SK-N-SH (cell line): ENCODE measurements at regions not wholly inside any gene's neighbourhood (a gene's known extent, or its start where the extent isn't known, plus 50 kb on each side); places are given as distances from the start of the nearest gene placed in this dataset.

Source experiments
- CTCF ChIA-PET: fragments of 300-600, 350-600 bp; formaldehyde crosslinking; extraction: SDS; loops from one replicate; lab custom pipeline; 2021; lab: Yijun Ruan, JAX
- POLR2A ChIA-PET: fragments of 350-600 bp; sonication (Branson Sonifier 250); formaldehyde crosslinking; extraction: SDS; loops from one replicate; lab custom pipeline; 2020; ENCODE audit warnings: antibody characterized with exemption, inconsistent platforms; lab: Yijun Ruan, JAX
- DNase-seq: peaks from one replicate; pipeline ENCODE4 v3.0.0; 2012
- H2AFZ ChIP-seq: fragments of 200-600 bp; sonication (generic); 2 replicates; pipeline ENCODE4 v1.8.1; 2016; ENCODE audit warnings: antibody characterized with exemption, mild to moderate bottlenecking, low read depth
- H3F3A ChIP-seq: fragments of 200-600 bp; sonication (generic); replicated peaks from 2 replicates; pipeline ENCODE3; 2016; ENCODE audit warnings: antibody characterized with exemption, mild to moderate bottlenecking; ENCODE audit not compliant: insufficient read depth
- H3K27ac ChIP-seq, 2 experiments: fragments of 200-500 bp in 1 of 2; fragments of 200-600 bp in 1 of 2; sonication (Bioruptor generic) in 1 of 2; sonication (generic), shearing (Covaris generic) in 1 of 2; 2 replicates each; pipeline versions ENCODE4 v1.5.1 to v1.6.1; 2014 to 2016; ENCODE audit warnings: low read depth in 2 of 2, inconsistent platforms in 1 of 2, low read length in 1 of 2, mild to moderate bottlenecking in 1 of 2, mixed read lengths in 1 of 2
- H3K27me3 ChIP-seq: fragments of 200-600 bp; sonication (generic), shearing (Covaris generic); 2 replicates; pipeline ENCODE4 v1.6.1; 2016; ENCODE audit warnings: mixed run types; ENCODE audit not compliant: insufficient read depth
- H3K36me3 ChIP-seq, 2 experiments: fragments of 200-500 bp in 1 of 2; fragments of 200-600 bp in 1 of 2; sonication (Bioruptor generic) in 1 of 2; sonication (generic) in 1 of 2; replicated peaks in 1 of 2; 2 replicates each; pipeline versions ENCODE3 to v1.5.1; 2014 to 2016; ENCODE audit warnings: low read length in 1 of 2, mild to moderate bottlenecking in 1 of 2; ENCODE audit not compliant: insufficient read depth in 2 of 2, control insufficient read depth in 1 of 2
- H3K4me1 ChIP-seq, 2 experiments: fragments of 200-500 bp in 1 of 2; fragments of 200-600 bp in 1 of 2; sonication (Bioruptor generic) in 1 of 2; sonication (generic), shearing (Covaris generic) in 1 of 2; 2 replicates each; pipeline versions ENCODE4 v1.5.1 to v1.6.1; 2014 to 2016; ENCODE audit warnings: low read depth in 1 of 2, low read length in 1 of 2, mixed run types in 1 of 2; ENCODE audit not compliant: insufficient read depth in 2 of 2, control insufficient read depth in 1 of 2
- H3K4me2 ChIP-seq: fragments of 200-600 bp; sonication (generic), shearing (Covaris generic); 2 replicates; pipeline ENCODE4 v1.6.1; 2017; ENCODE audit warnings: mixed run types
- H3K4me3 ChIP-seq, 2 experiments: fragments of 200-500 bp in 1 of 2; fragments of 200-600 bp in 1 of 2; sonication (Bioruptor generic) in 1 of 2; sonication (generic), shearing (Covaris generic) in 1 of 2; 2 replicates each; pipeline versions ENCODE4 v1.5.1 to v1.8.1; 2014 to 2016; ENCODE audit warnings: low read depth in 2 of 2, inconsistent platforms in 1 of 2, low read length in 1 of 2, mild to moderate bottlenecking in 1 of 2, mixed read lengths in 1 of 2, moderate library complexity in 1 of 2
- H3K79me2 ChIP-seq: fragments of 200-600 bp; sonication (generic); 2 replicates; pipeline ENCODE4 v1.8.1; 2017; ENCODE audit warnings: mild to moderate bottlenecking; ENCODE audit not compliant: insufficient read depth
- H3K9ac ChIP-seq: fragments of 200-600 bp; sonication (generic); 2 replicates; pipeline ENCODE4 v1.6.1; 2017; ENCODE audit warnings: mixed run types
- H3K9me2 ChIP-seq: fragments of 200-600 bp; sonication (generic); 2 replicates; pipeline ENCODE4 v1.6.1; 2017; ENCODE audit warnings: mixed run types
- H3K9me3 ChIP-seq: fragments of 200-600 bp; sonication (generic); 2 replicates; pipeline ENCODE4 v1.6.1; 2017; ENCODE audit warnings: mixed run types, mild to moderate bottlenecking, moderate library complexity
- H4K20me1 ChIP-seq: fragments of 200-600 bp; sonication (generic); 2 replicates; pipeline ENCODE4 v1.6.1; 2017; ENCODE audit warnings: mild to moderate bottlenecking, mixed run types; ENCODE audit not compliant: insufficient read depth
- ELF1 ChIP-seq: IDR thresholded peaks from 2 replicates; pipeline ENCODE4 v1.4.0; 2012
- EP300 ChIP-seq, 2 experiments: IDR thresholded peaks; 2 replicates each; pipeline versions ENCODE4 v1.4.0 to v1.6.1; 2012; ENCODE audit warnings: borderline replicate concordance in 1 of 2, low read depth in 1 of 2, low read length in 1 of 2
- FOSL2 ChIP-seq: IDR thresholded peaks from 2 replicates; pipeline ENCODE4 v1.4.0; 2012; ENCODE audit warnings: low read depth, mild to moderate bottlenecking, moderate library complexity, borderline replicate concordance
- FOXJ3 ChIP-seq: sonication (generic); formaldehyde crosslinking; IDR thresholded peaks from 2 replicates; pipeline ENCODE4 v1.5.1; 2020; ENCODE audit warnings: mild to moderate bottlenecking, missing genetic modification reagents
- MEF2A ChIP-seq: IDR thresholded peaks from 2 replicates; pipeline ENCODE4 v1.4.0; 2012; ENCODE audit warnings: low read depth, borderline replicate concordance
- PBX3 ChIP-seq: IDR thresholded peaks from 2 replicates; pipeline ENCODE4; 2012
- RCOR1 ChIP-seq: fragments of 150-350 bp; IDR thresholded peaks from 2 replicates; pipeline ENCODE4 v1.6.1; 2017; ENCODE audit warnings: antibody characterized with exemption, low read length
- SIN3A ChIP-seq: IDR thresholded peaks from 2 replicates; pipeline ENCODE4 v1.6.1; 2012; ENCODE audit warnings: low read depth, mild to moderate bottlenecking, low read length, moderate library complexity, borderline replicate concordance
- USF2 ChIP-seq: fragments of 150-350 bp; IDR thresholded peaks from 2 replicates; pipeline ENCODE4 v1.6.1; 2017; ENCODE audit warnings: antibody characterized with exemption, low read length, low read depth, borderline replicate concordance
- WGBS: methylation state at CpG from one replicate; pipeline ENCODE4 v1.1.6; 2017; ENCODE audit warnings: low lambda C conversion rate; 5-methylcytosine and 5-hydroxymethylcytosine counted together

DNA sequence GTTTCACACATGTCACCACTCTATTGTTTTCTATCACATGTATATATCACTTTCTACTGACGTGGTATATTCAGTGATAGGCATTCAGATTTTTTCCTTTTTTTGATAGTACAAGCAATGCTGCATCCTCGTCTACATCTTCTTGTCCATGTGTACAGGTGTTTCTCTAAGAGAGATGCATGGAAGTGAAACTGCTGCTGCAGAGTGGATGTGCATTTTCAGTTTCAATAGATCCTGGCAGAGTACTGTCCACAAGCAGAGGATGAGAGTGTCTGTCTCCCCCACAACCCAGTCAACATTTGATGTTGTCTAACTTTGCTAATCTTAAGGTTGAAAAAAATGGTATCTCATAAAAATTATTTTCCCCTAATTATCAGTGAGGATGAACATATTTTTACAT, 194.0 kb upstream of the CASK start:
- Histone ChIP-seq H3K4me3 (no peak overlapping the region), H3K4me1 (no peaks in the 10 kb centered on the region)
- no peak for TF ChIP-seq ELF1
- TF ChIP-seq FOXJ3 = no peak
- no peak for TF ChIP-seq SIN3A
- no peak for TF ChIP-seq FOSL2
- TF ChIP-seq RCOR1 = no peak
- TF ChIP-seq PBX3 = no peak
- TF ChIP-seq, all 33 proteins: peak for 0
- 10% methylated on average over 2 of the region's 2 CpGs for WGBS
- Histone ChIP-seq H3K79me2 (no peaks in the 10 kb centered on the region), H3K27ac (no peak overlapping the region), H3F3A (no peaks in the 10 kb centered on the region), H3K36me3 (no peaks in the 10 kb centered on the region), H2AFZ (no peak overlapping the region), H3K9me3 (no peaks in the 10 kb centered on the region), H3K9me2 (no peaks in the 10 kb centered on the region), H4K20me1 (no peaks in the 10 kb centered on the region), H3K27me3 (no peaks in the 10 kb centered on the region; the same call in 1 of the 2 replicates), H3K4me2 (no peak overlapping the region), H3K9ac (no peak overlapping the region)
- ChIA-PET POLR2A (no interaction called here), CTCF (no interaction called here)
- no peak for DNase-seq

DNA sequence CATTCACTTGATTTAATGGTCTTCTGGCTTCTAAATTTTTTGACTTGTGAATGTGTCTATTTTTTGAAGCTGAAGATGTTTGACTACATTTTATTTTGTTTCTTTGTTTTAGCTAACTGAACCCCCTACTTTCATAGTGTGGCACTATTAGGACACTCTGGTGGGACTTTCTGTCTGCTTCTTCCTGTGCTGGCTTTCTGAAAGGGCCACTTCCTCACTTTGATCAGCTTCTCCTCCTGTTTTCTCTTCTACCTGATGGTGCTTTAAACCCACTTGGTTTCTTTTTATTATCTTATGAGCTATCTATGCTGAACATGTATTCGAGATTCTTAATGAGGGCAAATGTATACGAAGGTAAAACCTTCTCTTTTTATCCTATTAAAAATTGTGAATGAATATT, 186.1 kb upstream of the CASK start:
- CTCF ChIA-PET = no interaction called here
- WGBS = 15% methylated on average over 2 of the region's 2 CpGs
- no peaks in the 10 kb centered on the region for H3F3A ChIP-seq
- H3K9ac ChIP-seq = no peak overlapping the region
- H3K27ac ChIP-seq = no peak overlapping the region
- no peak overlapping the region for H2AFZ ChIP-seq
- no peak for DNase-seq
- no peaks in the 10 kb centered on the region for H3K36me3 ChIP-seq
- no peaks in the 10 kb centered on the region for H3K4me1 ChIP-seq
- H3K9me3 ChIP-seq = no peaks in the 10 kb centered on the region
- H3K9me2 ChIP-seq = no peaks in the 10 kb centered on the region
- TF ChIP-seq MEF2A (no peak), EP300 (IDR thresholded peaks at IDR 0.05; ENCODE audit: borderline replicate concordance in 1 of 2, low read depth in 1 of 2, low read length in 1 of 2) (no peak), USF2 (no peak)
- H3K79me2 ChIP-seq = no peaks in the 10 kb centered on the region
- no peaks in the 10 kb centered on the region for H3K27me3 ChIP-seq
- H3K4me3 ChIP-seq = no peak overlapping the region
- POLR2A ChIA-PET = interaction anchor here (0.7 kb wide), 1 partner anchor 28 kb away, joined by 3 read pairs; no protein-coding TSS in a partner anchor
- H4K20me1 ChIP-seq = no peaks in the 10 kb centered on the region
- H3K4me2 ChIP-seq = no peak overlapping the region
